Caco-2 (cell line): ENCODE measurements at regions not wholly inside any gene's neighbourhood (a gene's known extent, or its start where the extent isn't known, plus 50 kb on each side); places are given as distances from the start of the nearest gene placed in this dataset.

Source experiments
- BruUV-seq: library from RNA; stranded (reverse); fragments of 400-500 nt; replicated peaks from 2 replicates; lab custom pipeline; 2021; lab: Mats Ljungman, UMichigan
- CTCF ChIA-PET: fragments of 300-600 bp; sonication (Branson Sonifier 250); formaldehyde crosslinking; loops from one replicate; lab custom pipeline; 2022; ENCODE audit warnings: antibody characterized with exemption; lab: Charles Lee
- POLR2A ChIA-PET: fragments of 300-600 bp; sonication (Branson Sonifier 250); formaldehyde crosslinking; loops from one replicate; lab custom pipeline; 2022; ENCODE audit warnings: antibody characterized with exemption; lab: Charles Lee
- DNase-seq, 2 experiments: peaks; one replicate each; pipeline versions ENCODE4 v3.0.0 to v3.0.0-alpha.2; 2020 to 2022
- H3K27me3 ChIP-seq: replicated peaks from 2 replicates; pipeline ENCODE4 v1.6.0; 2011; ENCODE audit warnings: low read length; ENCODE audit not compliant: control insufficient read depth, insufficient read depth
- H3K36me3 ChIP-seq: 2 replicates; pipeline ENCODE4 v1.5.1; 2011; ENCODE audit warnings: low read length; ENCODE audit not compliant: control insufficient read depth, insufficient read depth
- H3K4me1 ChIP-seq: fragments of 250-450 bp; sonication (Bioruptor Pico); 2 replicates; pipeline ENCODE4 v1.5.1; 2020; ENCODE audit warnings: mild to moderate bottlenecking
- H3K4me3 ChIP-seq: 2 replicates; pipeline ENCODE4 v1.5.1; 2011; ENCODE audit warnings: low read depth, mild to moderate bottlenecking, control low read depth, low read length
- H3K9me3 ChIP-seq: fragments of 250-450 bp; sonication (Bioruptor Pico); 2 replicates; pipeline ENCODE4 v1.5.1; 2020; ENCODE audit warnings: mild to moderate bottlenecking, moderate library complexity
- H3K27ac Mint-ChIP-seq: one replicate; pipeline ENCODE4 v1.8.0; 2022; ENCODE audit warnings: mixed read lengths; ENCODE audit not compliant: unreplicated experiment
- H3K27me3 Mint-ChIP-seq: one replicate; pipeline ENCODE4 v1.8.0; 2022; ENCODE audit warnings: mixed read lengths; ENCODE audit not compliant: insufficient read depth, unreplicated experiment
- H3K36me3 Mint-ChIP-seq: one replicate; pipeline ENCODE4 v1.8.0; 2022; ENCODE audit warnings: mild to moderate bottlenecking, mixed read lengths; ENCODE audit not compliant: insufficient read depth, unreplicated experiment
- H3K4me1 Mint-ChIP-seq: one replicate; pipeline ENCODE4 v1.8.0; 2022; ENCODE audit warnings: low read depth, mixed read lengths; ENCODE audit not compliant: unreplicated experiment
- H3K4me3 Mint-ChIP-seq: one replicate; pipeline ENCODE4 v1.8.0; 2022; ENCODE audit warnings: mild to moderate bottlenecking, moderate library complexity, mixed read lengths; ENCODE audit not compliant: unreplicated experiment
- H3K9me3 Mint-ChIP-seq: one replicate; pipeline ENCODE4 v1.8.0; 2022; ENCODE audit warnings: mixed read lengths; ENCODE audit not compliant: unreplicated experiment
- intact Hi-C: fragments of 100-400 bp; cut with micrococcal nuclease; formaldehyde crosslinking; loops from one replicate; pipeline ENCODE4 v1.10.0; 2022; ENCODE audit not compliant: unreplicated experiment
- TF ChIP-seq, protein P1 (sequence below), 2 experiments: fragments of 200-600 bp in 1 of 2; IDR thresholded peaks; 1 replicate in 1 of 2; 2 replicates in 1 of 2; pipeline versions ENCODE4 v1.5.1 to v1.8.0; 2011 to 2022; ENCODE audit warnings: antibody characterized with exemption in 1 of 2, control low read depth in 1 of 2, inconsistent platforms in 1 of 2, low read depth in 1 of 2, low read length in 1 of 2, mild to moderate bottlenecking in 1 of 2, moderate library complexity in 1 of 2; ENCODE audit not compliant: insufficient read depth in 1 of 2, severe bottlenecking in 1 of 2, unreplicated experiment in 1 of 2

DNA sequence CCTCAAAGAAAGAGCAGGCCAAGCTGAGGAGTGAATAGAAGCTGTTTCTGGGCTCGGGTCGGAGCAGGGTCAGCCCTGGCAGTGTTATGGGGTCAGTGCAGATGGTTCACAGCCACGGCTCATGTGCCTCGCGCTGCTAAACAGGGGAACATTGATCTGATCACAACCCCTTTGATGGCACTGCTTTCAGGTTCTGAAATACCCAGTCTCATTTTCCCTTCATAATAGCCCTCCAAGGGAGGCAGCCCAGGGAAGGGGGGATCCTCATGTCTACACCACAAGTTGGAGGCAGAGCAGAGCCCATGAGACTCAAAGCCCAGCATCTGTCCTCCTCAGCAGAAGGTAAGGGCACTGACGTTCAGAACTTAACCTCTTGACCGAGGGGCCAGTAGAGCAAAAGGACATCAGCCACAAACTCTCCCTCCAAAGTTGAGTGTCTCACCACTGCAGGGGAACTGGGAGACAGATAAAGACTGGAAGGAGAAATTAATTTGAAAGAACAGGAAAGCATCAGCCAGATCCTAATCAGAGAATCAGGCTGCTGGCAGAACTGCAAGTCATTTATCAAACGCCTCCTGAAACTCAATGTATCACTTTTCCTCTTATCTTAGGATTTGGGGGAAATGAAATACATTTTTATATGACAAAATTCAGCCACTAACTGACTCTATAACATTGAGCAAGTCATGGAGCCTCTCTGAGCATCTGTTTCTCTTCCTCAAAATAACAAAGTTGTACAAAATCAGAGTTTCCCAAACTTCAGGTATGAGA, 110.6 kb downstream of the SH3TC2 start:
- no TSS peak for BruUV-seq
- Histone ChIP-seq H3K27me3 (no peaks in the 10 kb centered on the region), H3K36me3 (no peaks in the 10 kb centered on the region), H3K9me3 (no peaks in the 10 kb centered on the region), H3K4me3 (no peak overlapping the region), H3K4me1 (peaks cover 6% of the 10 kb centered on the region; the same call in 1 of the 2 replicates)
- H3K36me3 Mint-ChIP-seq = no peaks in the 10 kb centered on the region
- H3K27me3 Mint-ChIP-seq = peaks cover 3% of the 10 kb centered on the region
- DNase-seq = no peak
- POLR2A ChIA-PET = no interaction called here
- intact Hi-C loops = no loop called here
- H3K9me3 Mint-ChIP-seq = no peaks in the 10 kb centered on the region
- H3K4me3 Mint-ChIP-seq = no peak overlapping the region
- H3K4me1 Mint-ChIP-seq = no peaks in the 10 kb centered on the region
- H3K27ac Mint-ChIP-seq = no peak overlapping the region
- TF ChIP-seq, protein P1, sequence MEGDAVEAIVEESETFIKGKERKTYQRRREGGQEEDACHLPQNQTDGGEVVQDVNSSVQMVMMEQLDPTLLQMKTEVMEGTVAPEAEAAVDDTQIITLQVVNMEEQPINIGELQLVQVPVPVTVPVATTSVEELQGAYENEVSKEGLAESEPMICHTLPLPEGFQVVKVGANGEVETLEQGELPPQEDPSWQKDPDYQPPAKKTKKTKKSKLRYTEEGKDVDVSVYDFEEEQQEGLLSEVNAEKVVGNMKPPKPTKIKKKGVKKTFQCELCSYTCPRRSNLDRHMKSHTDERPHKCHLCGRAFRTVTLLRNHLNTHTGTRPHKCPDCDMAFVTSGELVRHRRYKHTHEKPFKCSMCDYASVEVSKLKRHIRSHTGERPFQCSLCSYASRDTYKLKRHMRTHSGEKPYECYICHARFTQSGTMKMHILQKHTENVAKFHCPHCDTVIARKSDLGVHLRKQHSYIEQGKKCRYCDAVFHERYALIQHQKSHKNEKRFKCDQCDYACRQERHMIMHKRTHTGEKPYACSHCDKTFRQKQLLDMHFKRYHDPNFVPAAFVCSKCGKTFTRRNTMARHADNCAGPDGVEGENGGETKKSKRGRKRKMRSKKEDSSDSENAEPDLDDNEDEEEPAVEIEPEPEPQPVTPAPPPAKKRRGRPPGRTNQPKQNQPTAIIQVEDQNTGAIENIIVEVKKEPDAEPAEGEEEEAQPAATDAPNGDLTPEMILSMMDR (IDR thresholded peaks at IDR 0.05; ENCODE audit: insufficient read depth in 1 of 2, low read depth in 1 of 2, low read length in 1 of 2, severe bottlenecking in 1 of 2, unreplicated experiment in 1 of 2) = no peak
- CTCF ChIA-PET = no interaction called here

DNA sequence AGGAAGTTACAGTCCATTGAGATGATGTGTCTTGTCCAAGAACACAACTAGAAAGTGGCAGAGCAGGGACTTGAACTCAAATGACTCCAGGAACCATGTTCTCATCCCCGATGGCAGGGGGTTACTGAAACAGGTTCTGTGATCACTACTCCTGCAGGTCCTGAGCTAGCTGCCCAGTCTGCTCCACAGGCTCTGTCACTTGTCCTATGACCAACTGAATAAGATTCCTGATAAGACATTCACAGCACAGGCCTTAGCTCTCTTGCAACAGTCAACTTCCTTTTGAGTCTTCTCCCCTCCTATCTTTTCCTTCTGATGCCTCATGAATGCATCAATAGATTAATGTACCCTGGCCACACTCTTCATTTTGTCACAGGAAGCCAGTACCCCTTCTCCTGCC, 109.2 kb downstream of the SH3TC2 start:
- Histone ChIP-seq H3K27me3 (no peaks in the 10 kb centered on the region), H3K36me3 (no peaks in the 10 kb centered on the region), H3K9me3 (no peaks in the 10 kb centered on the region), H3K4me3 (no peak overlapping the region), H3K4me1 (peaks cover 6% of the 10 kb centered on the region; the same call in 1 of the 2 replicates)
- Mint-ChIP-seq H3K4me1 (no peaks in the 10 kb centered on the region), H3K36me3 (no peaks in the 10 kb centered on the region), H3K9me3 (no peaks in the 10 kb centered on the region), H3K27ac (no peak overlapping the region), H3K27me3 (peaks cover 7% of the 10 kb centered on the region), H3K4me3 (no peak overlapping the region)
- DNase-seq = no peak
- intact Hi-C loops = no loop called here
- TF ChIP-seq, protein P1 (IDR thresholded peaks at IDR 0.05; ENCODE audit: insufficient read depth in 1 of 2, low read depth in 1 of 2, low read length in 1 of 2, severe bottlenecking in 1 of 2, unreplicated experiment in 1 of 2) = no peak
- no TSS peak for BruUV-seq
- ChIA-PET POLR2A (no interaction called here), CTCF (no interaction called here)
